B cell (primary cell): ENCODE measurements at regions not wholly inside any gene's neighbourhood (a gene's known extent, or its start where the extent isn't known, plus 50 kb on each side); places are given as distances from the start of the nearest gene placed in this dataset.

ENCODE experiments used
- EZH2 ChIP-seq: IDR thresholded peaks from 2 replicates; pipeline ENCODE4 v1.6.1; 2012; ENCODE audit warnings: borderline replicate concordance, low read depth, mild to moderate bottlenecking, moderate library complexity, low read length; ENCODE audit not compliant: insufficient read depth, poor library complexity, severe bottlenecking
- TF ChIP-seq, protein P1 (sequence below): fragments of 200-600 bp; IDR thresholded peaks from one replicate; pipeline ENCODE4 v1.8.0; 2022; ENCODE audit warnings: antibody characterized with exemption, mild to moderate bottlenecking

DNA sequence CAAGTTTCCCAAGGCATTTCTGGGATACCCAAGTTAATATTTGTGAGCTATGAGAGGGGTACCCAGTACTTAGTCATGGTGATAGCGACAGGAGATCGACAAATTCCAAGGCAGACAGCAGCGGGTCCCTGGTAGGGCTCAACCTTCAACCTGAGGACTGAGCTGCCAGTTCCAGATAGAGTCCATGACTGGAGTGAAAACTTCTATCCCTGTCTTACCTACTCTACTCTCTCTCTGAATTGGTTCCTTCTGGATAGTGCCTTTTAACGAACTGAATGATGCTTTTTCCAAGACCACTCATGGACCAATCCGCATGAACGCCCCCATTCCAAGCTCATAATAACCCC, 76.9 kb upstream of the ALG10 start:
- TF ChIP-seq, protein P1, sequence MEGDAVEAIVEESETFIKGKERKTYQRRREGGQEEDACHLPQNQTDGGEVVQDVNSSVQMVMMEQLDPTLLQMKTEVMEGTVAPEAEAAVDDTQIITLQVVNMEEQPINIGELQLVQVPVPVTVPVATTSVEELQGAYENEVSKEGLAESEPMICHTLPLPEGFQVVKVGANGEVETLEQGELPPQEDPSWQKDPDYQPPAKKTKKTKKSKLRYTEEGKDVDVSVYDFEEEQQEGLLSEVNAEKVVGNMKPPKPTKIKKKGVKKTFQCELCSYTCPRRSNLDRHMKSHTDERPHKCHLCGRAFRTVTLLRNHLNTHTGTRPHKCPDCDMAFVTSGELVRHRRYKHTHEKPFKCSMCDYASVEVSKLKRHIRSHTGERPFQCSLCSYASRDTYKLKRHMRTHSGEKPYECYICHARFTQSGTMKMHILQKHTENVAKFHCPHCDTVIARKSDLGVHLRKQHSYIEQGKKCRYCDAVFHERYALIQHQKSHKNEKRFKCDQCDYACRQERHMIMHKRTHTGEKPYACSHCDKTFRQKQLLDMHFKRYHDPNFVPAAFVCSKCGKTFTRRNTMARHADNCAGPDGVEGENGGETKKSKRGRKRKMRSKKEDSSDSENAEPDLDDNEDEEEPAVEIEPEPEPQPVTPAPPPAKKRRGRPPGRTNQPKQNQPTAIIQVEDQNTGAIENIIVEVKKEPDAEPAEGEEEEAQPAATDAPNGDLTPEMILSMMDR = no peak
- TF ChIP-seq EZH2 = no peak
